H1 (cell line): ENCODE measurements at regions not wholly inside any gene's neighbourhood (a gene's known extent, or its start where the extent isn't known, plus 50 kb on each side); places are given as distances from the start of the nearest gene placed in this dataset.

Experiments
- SIX5 ChIP-seq: IDR thresholded peaks from 2 replicates; pipeline ENCODE4 v1.6.1; 2011; ENCODE audit warnings: mild to moderate bottlenecking, low read depth, low read length
- YY1 ChIP-seq: IDR thresholded peaks from 2 replicates; pipeline ENCODE4 v1.6.1; 2011; ENCODE audit warnings: low read depth, mild to moderate bottlenecking, low read length
- TF ChIP-seq, protein P1 (sequence below): IDR thresholded peaks from 2 replicates; pipeline ENCODE4 v1.6.1; 2011; ENCODE audit warnings: low read depth, mild to moderate bottlenecking, low read length; ENCODE audit not compliant: insufficient read depth

DNA sequence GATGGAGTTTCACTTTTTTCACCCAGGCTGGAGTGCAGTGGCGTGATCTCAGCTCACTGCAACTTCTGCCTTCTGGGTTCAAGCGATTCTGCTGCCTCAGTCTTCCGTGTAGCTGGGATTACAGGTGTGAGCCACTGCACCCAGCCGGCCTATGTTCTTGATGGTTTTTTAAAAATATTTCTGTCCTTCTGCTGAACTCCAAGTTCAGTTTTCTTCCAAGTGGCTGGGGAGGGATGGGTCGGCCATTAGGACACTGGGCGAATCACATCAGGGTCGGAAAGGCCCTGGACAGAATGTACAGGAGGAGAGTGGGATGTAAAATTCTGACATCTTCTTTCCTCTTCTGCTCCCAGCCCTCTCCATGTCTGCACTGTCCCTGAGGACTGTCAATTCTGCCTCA, 289.6 kb downstream of the PTPRU start (continued):
- TF ChIP-seq, protein P1, sequence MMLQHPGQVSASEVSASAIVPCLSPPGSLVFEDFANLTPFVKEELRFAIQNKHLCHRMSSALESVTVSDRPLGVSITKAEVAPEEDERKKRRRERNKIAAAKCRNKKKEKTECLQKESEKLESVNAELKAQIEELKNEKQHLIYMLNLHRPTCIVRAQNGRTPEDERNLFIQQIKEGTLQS, result no peak
- no peak for TF ChIP-seq SIX5
- no peak for TF ChIP-seq YY1
